ENCODE measurements at regions not wholly inside any gene's neighbourhood (a gene's known extent, or its start where the extent isn't known, plus 50 kb on each side); places are given as distances from the start of the nearest gene placed in this dataset.

DNA sequence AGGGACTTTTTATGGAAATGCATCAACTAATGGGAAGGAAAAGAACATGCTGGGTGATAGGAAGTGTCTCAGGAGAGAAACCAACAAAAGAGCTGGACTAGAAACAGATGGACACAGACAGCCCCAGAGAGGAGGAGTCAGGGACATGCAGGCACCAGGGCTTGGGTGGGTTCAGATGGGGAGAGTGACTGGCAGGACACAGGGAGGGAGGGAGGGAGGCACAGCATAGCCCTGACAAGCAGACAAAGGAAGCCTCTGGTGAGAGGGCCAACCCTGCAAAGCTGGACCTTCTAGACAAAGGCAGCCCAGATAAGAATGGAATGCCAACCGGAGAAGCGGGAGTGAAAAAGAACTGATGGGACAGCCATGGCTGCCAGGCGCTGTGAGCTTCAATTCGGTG is 568.8 kb downstream of the AJAP1 start:
- Histone ChIP-seq H3K9ac (ENCODE audit: low read length in 3 of 3) (no peak overlapping the region), H3K4me1 (ENCODE audit: control insufficient read depth in 2 of 3, insufficient read depth in 2 of 3, low read depth in 1 of 3, low read length in 3 of 3) (no peaks in the 10 kb centered on the region), H3K9me3 (ENCODE audit: control insufficient read depth in 2 of 3, insufficient read depth in 1 of 3, low read length in 3 of 3) (no peaks in the 10 kb centered on the region), H3K27me3 (ENCODE audit: control insufficient read depth, insufficient read depth, low read length) (no peaks in the 10 kb centered on the region), H3K36me3 (ENCODE audit: control insufficient read depth in 2 of 3, insufficient read depth in 3 of 3, low read length in 3 of 3) (no peaks in the 10 kb centered on the region), H3K27ac (ENCODE audit: low read depth in 2 of 2, low read length in 2 of 2) (no peak overlapping the region), H3K4me3 (ENCODE audit: low read length in 3 of 3) (no peak overlapping the region)
- no peak for FAIRE-seq
- TF ChIP-seq, protein P1, sequence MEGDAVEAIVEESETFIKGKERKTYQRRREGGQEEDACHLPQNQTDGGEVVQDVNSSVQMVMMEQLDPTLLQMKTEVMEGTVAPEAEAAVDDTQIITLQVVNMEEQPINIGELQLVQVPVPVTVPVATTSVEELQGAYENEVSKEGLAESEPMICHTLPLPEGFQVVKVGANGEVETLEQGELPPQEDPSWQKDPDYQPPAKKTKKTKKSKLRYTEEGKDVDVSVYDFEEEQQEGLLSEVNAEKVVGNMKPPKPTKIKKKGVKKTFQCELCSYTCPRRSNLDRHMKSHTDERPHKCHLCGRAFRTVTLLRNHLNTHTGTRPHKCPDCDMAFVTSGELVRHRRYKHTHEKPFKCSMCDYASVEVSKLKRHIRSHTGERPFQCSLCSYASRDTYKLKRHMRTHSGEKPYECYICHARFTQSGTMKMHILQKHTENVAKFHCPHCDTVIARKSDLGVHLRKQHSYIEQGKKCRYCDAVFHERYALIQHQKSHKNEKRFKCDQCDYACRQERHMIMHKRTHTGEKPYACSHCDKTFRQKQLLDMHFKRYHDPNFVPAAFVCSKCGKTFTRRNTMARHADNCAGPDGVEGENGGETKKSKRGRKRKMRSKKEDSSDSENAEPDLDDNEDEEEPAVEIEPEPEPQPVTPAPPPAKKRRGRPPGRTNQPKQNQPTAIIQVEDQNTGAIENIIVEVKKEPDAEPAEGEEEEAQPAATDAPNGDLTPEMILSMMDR (IDR thresholded peaks at IDR 0.05; ENCODE audit: borderline replicate concordance, extremely low read depth, insufficient read depth), result no peak
- no peak for DNase-seq
- intact Hi-C loops (cut with DNase I), result no loop called here

DNA sequence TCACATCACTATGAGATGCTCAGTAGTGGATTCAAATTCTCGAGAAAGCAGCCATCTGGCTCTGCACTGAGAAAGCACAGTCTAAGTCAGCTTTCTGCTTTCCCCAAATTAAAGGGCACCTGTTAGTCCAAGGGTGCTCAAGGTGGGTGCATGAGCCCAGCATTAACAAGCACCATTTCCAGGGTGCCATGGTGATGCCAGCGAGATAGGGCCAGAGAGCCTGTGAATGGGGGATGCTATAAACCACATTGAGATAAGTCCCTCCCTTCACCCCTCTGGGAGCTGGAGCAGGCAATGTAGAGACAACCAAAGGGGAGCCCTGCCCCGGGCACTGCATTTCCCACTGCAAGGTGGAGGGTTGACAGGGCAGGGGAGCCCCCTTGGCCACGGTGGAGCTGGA is 568.2 kb downstream of the AJAP1 start:
- Histone ChIP-seq H3K4me1 (ENCODE audit: control insufficient read depth in 2 of 3, insufficient read depth in 2 of 3, low read depth in 1 of 3, low read length in 3 of 3) (no peaks in the 10 kb centered on the region), H3K27ac (ENCODE audit: low read depth in 2 of 2, low read length in 2 of 2) (no peak overlapping the region), H3K4me3 (ENCODE audit: low read length in 3 of 3) (no peak overlapping the region), H3K9ac (ENCODE audit: low read length in 3 of 3) (no peak overlapping the region), H3K9me3 (ENCODE audit: control insufficient read depth in 2 of 3, insufficient read depth in 1 of 3, low read length in 3 of 3) (no peaks in the 10 kb centered on the region), H3K36me3 (ENCODE audit: control insufficient read depth in 2 of 3, insufficient read depth in 3 of 3, low read length in 3 of 3) (no peaks in the 10 kb centered on the region), H3K27me3 (ENCODE audit: control insufficient read depth, insufficient read depth, low read length) (no peaks in the 10 kb centered on the region)
- intact Hi-C loops (cut with DNase I), result no loop called here
- FAIRE-seq (no peak), DNase-seq (no peak)
- TF ChIP-seq, protein P1 (IDR thresholded peaks at IDR 0.05; ENCODE audit: borderline replicate concordance, extremely low read depth, insufficient read depth), result no peak

DNA sequence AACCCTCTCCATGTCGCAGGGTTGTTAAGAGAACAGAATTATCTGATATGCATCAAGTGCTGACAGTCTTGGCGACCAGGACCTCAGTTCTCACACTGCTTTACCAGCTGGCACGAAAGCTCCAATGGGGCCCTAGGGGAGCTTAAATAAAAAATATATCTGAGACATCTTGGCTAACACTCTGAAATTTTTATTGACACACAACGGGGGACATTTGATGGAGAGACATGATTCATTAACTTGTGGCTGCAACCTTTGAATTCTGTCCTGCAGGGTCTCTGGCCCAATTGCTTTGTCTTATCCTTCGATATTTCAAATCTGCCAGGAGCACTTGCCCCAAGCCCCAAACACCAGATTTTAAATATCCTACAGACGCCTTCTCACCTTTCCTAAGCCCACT is 567.0 kb downstream of the AJAP1 start:
- Histone ChIP-seq H3K9me3 (ENCODE audit: control insufficient read depth in 2 of 3, insufficient read depth in 1 of 3, low read length in 3 of 3) (no peaks in the 10 kb centered on the region), H3K9ac (ENCODE audit: low read length in 3 of 3) (no peak overlapping the region), H3K36me3 (ENCODE audit: control insufficient read depth in 2 of 3, insufficient read depth in 3 of 3, low read length in 3 of 3) (no peaks in the 10 kb centered on the region), H3K4me1 (ENCODE audit: control insufficient read depth in 2 of 3, insufficient read depth in 2 of 3, low read depth in 1 of 3, low read length in 3 of 3) (no peaks in the 10 kb centered on the region), H3K4me3 (ENCODE audit: low read length in 3 of 3) (no peak overlapping the region), H3K27me3 (ENCODE audit: control insufficient read depth, insufficient read depth, low read length) (no peaks in the 10 kb centered on the region), H3K27ac (ENCODE audit: low read depth in 2 of 2, low read length in 2 of 2) (no peak overlapping the region)
- DNase-seq (no peak), FAIRE-seq (no peak)
- TF ChIP-seq, protein P1 (IDR thresholded peaks at IDR 0.05; ENCODE audit: borderline replicate concordance, extremely low read depth, insufficient read depth), result no peak
- intact Hi-C loops (cut with DNase I), result no loop called here

GRCh38 chr1:5220821-5221220 is 566.4 kb downstream of the AJAP1 start:
- Histone ChIP-seq H3K36me3 (ENCODE audit: control insufficient read depth in 2 of 3, insufficient read depth in 3 of 3, low read length in 3 of 3) (no peaks in the 10 kb centered on the region), H3K27me3 (ENCODE audit: control insufficient read depth, insufficient read depth, low read length) (no peaks in the 10 kb centered on the region), H3K27ac (ENCODE audit: low read depth in 2 of 2, low read length in 2 of 2) (no peak overlapping the region), H3K4me1 (ENCODE audit: control insufficient read depth in 2 of 3, insufficient read depth in 2 of 3, low read depth in 1 of 3, low read length in 3 of 3) (no peaks in the 10 kb centered on the region), H3K4me3 (ENCODE audit: low read length in 3 of 3) (no peak overlapping the region), H3K9me3 (ENCODE audit: control insufficient read depth in 2 of 3, insufficient read depth in 1 of 3, low read length in 3 of 3) (no peaks in the 10 kb centered on the region), H3K9ac (ENCODE audit: low read length in 3 of 3) (no peak overlapping the region)
- intact Hi-C loops (cut with DNase I), result no loop called here
- FAIRE-seq (no peak), DNase-seq (no peak)
- TF ChIP-seq, protein P1 (IDR thresholded peaks at IDR 0.05; ENCODE audit: borderline replicate concordance, extremely low read depth, insufficient read depth), result no peak
